NT2/D1 (cell line): ENCODE measurements at regions not wholly inside any gene's neighbourhood (a gene's known extent, or its start where the extent isn't known, plus 50 kb on each side); places are given as distances from the start of the nearest gene placed in this dataset.

ENCODE experiments used
- SUZ12 ChIP-seq: IDR thresholded peaks from 2 replicates; pipeline ENCODE4 v1.6.1; 2011; ENCODE audit not compliant: insufficient read length, insufficient read depth; ENCODE audit errors: extremely low read depth
- YY1 ChIP-seq: IDR thresholded peaks from 2 replicates; pipeline ENCODE4 v1.6.1; 2011; ENCODE audit not compliant: insufficient read length, insufficient read depth

DNA sequence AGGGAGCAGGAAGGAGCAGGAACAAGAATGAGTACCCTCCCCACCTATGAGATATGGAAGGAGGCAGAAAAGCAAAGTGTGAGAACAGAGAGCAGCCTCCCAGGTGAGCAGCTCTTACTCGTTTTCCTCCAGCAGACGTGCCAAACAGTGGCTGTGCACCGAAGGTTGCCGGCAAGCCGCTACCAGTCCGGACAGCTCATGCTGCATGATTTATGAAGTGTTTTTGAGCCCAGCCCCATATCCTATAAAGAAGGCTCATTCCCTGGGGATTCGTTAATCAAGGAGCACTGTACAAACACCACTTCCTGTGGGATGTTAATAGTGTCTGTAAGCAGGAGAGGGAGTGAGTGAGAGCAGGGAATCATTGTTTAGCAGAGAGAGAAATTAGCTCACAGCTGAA, 118.3 kb upstream of the FOXB1 start:
- no peak for TF ChIP-seq YY1
- TF ChIP-seq SUZ12, result no peak
